ENCODE measurements at regions not wholly inside any gene's neighbourhood (a gene's known extent, or its start where the extent isn't known, plus 50 kb on each side); places are given as distances from the start of the nearest gene placed in this dataset.

GRCh38 chr20:6496874-6497273 is 270.6 kb upstream of the BMP2 start:
- Histone ChIP-seq H3K36me3 (replicated peaks in 1 of 2; ENCODE audit: control insufficient read depth in 1 of 2, insufficient read depth in 2 of 2, low read length in 2 of 2) (no peaks in the 10 kb centered on the region), H3K79me2 (ENCODE audit: insufficient read depth, low read length) (no peaks in the 10 kb centered on the region), H3K27ac (ENCODE audit: low read depth in 1 of 2, low read length in 2 of 2) (no peak overlapping the region), H4K20me1 (ENCODE audit: insufficient read depth, low read length) (no peaks in the 10 kb centered on the region), H2AFZ (ENCODE audit: insufficient read depth, low read depth, low read length, poor library complexity, severe bottlenecking) (no peak overlapping the region), H3K4me3 (replicated peaks in 1 of 3; ENCODE audit: low read depth in 2 of 3, low read length in 3 of 3) (no peak overlapping the region), H3K9ac (ENCODE audit: insufficient read depth, low read length, poor library complexity, severe bottlenecking) (no peak overlapping the region), H3K4me2 (replicated peaks; ENCODE audit: extremely low read depth, low read length, poor library complexity, severe bottlenecking) (no peak overlapping the region), H3K9me3 (replicated peaks in 1 of 2; ENCODE audit: control insufficient read depth in 1 of 2, insufficient read depth in 1 of 2, low read length in 2 of 2) (no peaks in the 10 kb centered on the region), H3K4me1 (ENCODE audit: control insufficient read depth in 1 of 2, insufficient read depth in 2 of 2, low read length in 2 of 2) (no peaks in the 10 kb centered on the region), H3K27me3 (ENCODE audit: control insufficient read depth in 2 of 2, insufficient read depth in 2 of 2, low read length in 2 of 2) (no peaks in the 10 kb centered on the region)
- intact Hi-C loops (cut with micrococcal nuclease) = no loop called here
- Mint-ChIP-seq H3K27ac (no peak overlapping the region), H3K9me3 (peaks cover 0 to 3% (median 0%) of the 10 kb centered on the region in 7 donors), H3K36me3 (no peaks in the 10 kb centered on the region), H3K27me3 (ENCODE audit: low read depth in 3 of 3) (peaks cover 0 to 3% (median 3%) of the 10 kb centered on the region in 3 donors), H3K4me1 (no peaks in the 10 kb centered on the region), H3K4me3 (no peak overlapping the region)
- TF ChIP-seq CTCF (IDR thresholded peaks at IDR 0.05) = no peak
- DNase-seq = no peak

GRCh38 chr20:6495907-6496306 is 271.6 kb upstream of the BMP2 start:
- peaks cover 0 to 3% (median 3%) of the 10 kb centered on the region in 3 donors for H3K27me3 Mint-ChIP-seq (ENCODE audit: low read depth in 3 of 3)
- 100% methylated on average over 1 of the region's 1 CpG for WGBS (ENCODE audit: insufficient coverage)
- H3K4me2 ChIP-seq (replicated peaks; ENCODE audit: extremely low read depth, low read length, poor library complexity, severe bottlenecking) = no peak overlapping the region
- H3K4me3 ChIP-seq (replicated peaks in 1 of 3; ENCODE audit: low read depth in 2 of 3, low read length in 3 of 3) = no peak overlapping the region
- no peak overlapping the region for H2AFZ ChIP-seq (ENCODE audit: insufficient read depth, low read depth, low read length, poor library complexity, severe bottlenecking)
- H3K36me3 ChIP-seq (replicated peaks in 1 of 2; ENCODE audit: control insufficient read depth in 1 of 2, insufficient read depth in 2 of 2, low read length in 2 of 2) = no peaks in the 10 kb centered on the region
- no peak overlapping the region for H3K9ac ChIP-seq (ENCODE audit: insufficient read depth, low read length, poor library complexity, severe bottlenecking)
- H4K20me1 ChIP-seq (ENCODE audit: insufficient read depth, low read length) = no peaks in the 10 kb centered on the region
- TF ChIP-seq CTCF (IDR thresholded peaks at IDR 0.05) = no peak
- H3K4me1 Mint-ChIP-seq = no peaks in the 10 kb centered on the region
- no peak for DNase-seq
- intact Hi-C loops (cut with micrococcal nuclease) = no loop called here
- no peak overlapping the region for H3K4me3 Mint-ChIP-seq
- H3K9me3 ChIP-seq (replicated peaks in 1 of 2; ENCODE audit: control insufficient read depth in 1 of 2, insufficient read depth in 1 of 2, low read length in 2 of 2) = no peaks in the 10 kb centered on the region
- no peak overlapping the region for H3K27ac Mint-ChIP-seq
- H3K79me2 ChIP-seq (ENCODE audit: insufficient read depth, low read length) = no peaks in the 10 kb centered on the region
- peaks cover 0 to 3% (median 0%) of the 10 kb centered on the region in 7 donors for H3K9me3 Mint-ChIP-seq
- H3K27ac ChIP-seq (ENCODE audit: low read depth in 1 of 2, low read length in 2 of 2) = no peak overlapping the region
- H3K4me1 ChIP-seq (ENCODE audit: control insufficient read depth in 1 of 2, insufficient read depth in 2 of 2, low read length in 2 of 2) = no peaks in the 10 kb centered on the region
- H3K27me3 ChIP-seq (ENCODE audit: control insufficient read depth in 2 of 2, insufficient read depth in 2 of 2, low read length in 2 of 2) = no peaks in the 10 kb centered on the region
- H3K36me3 Mint-ChIP-seq = no peaks in the 10 kb centered on the region

Data from CD14-positive monocyte (primary cell).